HG02588 (cell line): ENCODE measurements at regions not wholly inside any gene's neighbourhood (a gene's known extent, or its start where the extent isn't known, plus 50 kb on each side); places are given as distances from the start of the nearest gene placed in this dataset.
"Not testable (repeated sequence)": the region's sequence is repeated elsewhere in the genome, so short reads cannot be mapped to it uniquely, and the experiment has no call there.

Experiments
- ATAC-seq: cut with Tn5 transposase; IDR thresholded peaks from one replicate; pipeline ENCODE4 v1.9.1; 2021; ENCODE audit warnings: mild to moderate bottlenecking, moderate library complexity; ENCODE audit not compliant: unreplicated experiment

- no peak for ATAC-seq
Observed at GRCh38 chr3:104281713-104282112, 1085.0 kb upstream of the ALCAM start.

GRCh38 chr3:104286645-104287044 lies 1080.1 kb upstream of the ALCAM start:
- no peak for ATAC-seq

GRCh38 chr3:104291437-104291851 lies 1075.3 kb upstream of the ALCAM start:
- peak; percentile 78 for ATAC-seq

GRCh38 chr3:104291878-104292277 lies 1074.8 kb upstream of the ALCAM start:
- peak; percentile 34 for ATAC-seq

- ATAC-seq, result no peak
Observed at GRCh38 chr3:104297617-104298016, 1069.1 kb upstream of the ALCAM start.

GRCh38 chr3:104298662-104299061 lies 1068.0 kb upstream of the ALCAM start:
- no peak for ATAC-seq

GRCh38 chr3:104316118-104316517 lies 1050.6 kb upstream of the ALCAM start:
- no peak for ATAC-seq

GRCh38 chr3:104323226-104323625 lies 1043.5 kb upstream of the ALCAM start:
- no peak for ATAC-seq

GRCh38 chr3:104347291-104347690 lies 1019.4 kb upstream of the ALCAM start:
- ATAC-seq, result no peak

- no peak for ATAC-seq
Observed at GRCh38 chr3:104349836-104350235, 1016.9 kb upstream of the ALCAM start.

GRCh38 chr3:104353951-104354350 lies 1012.8 kb upstream of the ALCAM start:
- no peak for ATAC-seq

GRCh38 chr3:104359546-104359945 lies 1007.2 kb upstream of the ALCAM start:
- ATAC-seq, result no peak

- no peak for ATAC-seq
Observed at GRCh38 chr3:104360038-104360437, 1006.7 kb upstream of the ALCAM start.

- not testable (repeated sequence) for ATAC-seq
Observed at GRCh38 chr3:104361748-104362147, 1005.0 kb upstream of the ALCAM start.

GRCh38 chr3:104362319-104362718 lies 1004.4 kb upstream of the ALCAM start:
- no peak for ATAC-seq

- ATAC-seq, result no peak
Observed at GRCh38 chr3:104367000-104367399, 999.7 kb upstream of the ALCAM start.

GRCh38 chr3:104368760-104369159 lies 997.9 kb upstream of the ALCAM start:
- no peak for ATAC-seq

- ATAC-seq, result no peak
Observed at GRCh38 chr3:104385421-104385820, 981.3 kb upstream of the ALCAM start.

GRCh38 chr3:104388619-104389018 lies 978.1 kb upstream of the ALCAM start:
- no peak for ATAC-seq

GRCh38 chr3:104392327-104392726 lies 974.4 kb upstream of the ALCAM start:
- no peak for ATAC-seq

- ATAC-seq, result no peak
Observed at GRCh38 chr3:104396974-104397669, 969.6 kb upstream of the ALCAM start.

GRCh38 chr3:104397713-104398112 lies 969.0 kb upstream of the ALCAM start:
- no peak for ATAC-seq

- ATAC-seq, result no peak
Observed at GRCh38 chr3:104402902-104403301, 963.8 kb upstream of the ALCAM start.
